NT2/D1 (cell line): ENCODE measurements at regions not wholly inside any gene's neighbourhood (a gene's known extent, or its start where the extent isn't known, plus 50 kb on each side); places are given as distances from the start of the nearest gene placed in this dataset.

Source experiments
- SUZ12 ChIP-seq: IDR thresholded peaks from 2 replicates; pipeline ENCODE4 v1.6.1; 2011; ENCODE audit not compliant: insufficient read length, insufficient read depth; ENCODE audit errors: extremely low read depth
- YY1 ChIP-seq: IDR thresholded peaks from 2 replicates; pipeline ENCODE4 v1.6.1; 2011; ENCODE audit not compliant: insufficient read length, insufficient read depth

DNA sequence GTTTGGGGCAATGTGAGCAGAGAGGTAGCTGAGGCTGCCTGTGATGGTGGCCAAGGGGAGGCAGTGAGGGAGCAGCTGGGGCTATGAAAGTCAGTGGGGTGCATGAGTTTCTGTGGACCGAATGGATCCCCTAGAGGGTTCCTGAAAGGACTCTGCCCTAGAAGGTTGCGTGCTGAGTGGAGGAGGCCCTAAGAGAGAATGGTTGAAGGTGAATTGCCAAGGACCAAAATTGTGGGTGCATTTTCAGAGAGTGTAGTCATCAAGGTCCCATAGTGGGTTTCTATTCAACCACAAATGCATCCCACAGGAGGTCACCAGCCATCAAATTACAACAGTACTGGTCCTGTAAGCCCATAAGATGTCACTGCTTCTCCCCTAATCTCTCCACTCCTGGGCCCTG is 298.3 kb downstream of the CDK5RAP2 start:
- TF ChIP-seq SUZ12 (no peak), YY1 (no peak)
